HG02610 (cell line): ENCODE measurements at regions not wholly inside any gene's neighbourhood (a gene's known extent, or its start where the extent isn't known, plus 50 kb on each side); places are given as distances from the start of the nearest gene placed in this dataset.

Experiments
- ATAC-seq: cut with Tn5 transposase; IDR thresholded peaks from one replicate; pipeline ENCODE4 v1.9.1; 2021; ENCODE audit warnings: mild to moderate bottlenecking, moderate library complexity; ENCODE audit not compliant: unreplicated experiment

- no peak for ATAC-seq
Measured at GRCh38 chr20:61159957-61160686, 91.9 kb upstream of the CDH4 start.

- no peak for ATAC-seq
Measured at GRCh38 chr20:61161726-61162390, 90.2 kb upstream of the CDH4 start.

- no peak for ATAC-seq
Measured at GRCh38 chr20:61162451-61162850, 89.6 kb upstream of the CDH4 start.

GRCh38 chr20:61163031-61163430 lies 89.0 kb upstream of the CDH4 start:
- no peak for ATAC-seq

GRCh38 chr20:61166324-61166723 lies 85.7 kb upstream of the CDH4 start:
- ATAC-seq, result no peak

GRCh38 chr20:61168605-61169004 lies 83.5 kb upstream of the CDH4 start:
- ATAC-seq, result no peak

GRCh38 chr20:61169874-61170273 lies 82.2 kb upstream of the CDH4 start:
- no peak for ATAC-seq

- ATAC-seq, result no peak
Measured at GRCh38 chr20:61170496-61171320, 81.4 kb upstream of the CDH4 start.

GRCh38 chr20:61173267-61173666 lies 78.8 kb upstream of the CDH4 start:
- ATAC-seq, result no peak

GRCh38 chr20:61173961-61174725 lies 77.9 kb upstream of the CDH4 start:
- no peak for ATAC-seq

- ATAC-seq, result no peak
Measured at GRCh38 chr20:61176874-61177273, 75.2 kb upstream of the CDH4 start.

GRCh38 chr20:61178551-61179071 lies 73.5 kb upstream of the CDH4 start:
- no peak for ATAC-seq

- no peak for ATAC-seq
Measured at GRCh38 chr20:61184194-61184593, 67.9 kb upstream of the CDH4 start.

GRCh38 chr20:61185181-61185580 lies 66.9 kb upstream of the CDH4 start:
- ATAC-seq, result no peak

GRCh38 chr20:61185841-61186601 lies 66.0 kb upstream of the CDH4 start:
- ATAC-seq, result no peak

GRCh38 chr20:61186771-61187472 lies 65.1 kb upstream of the CDH4 start:
- no peak for ATAC-seq

- no peak for ATAC-seq
Measured at GRCh38 chr20:61189534-61189933, 62.5 kb upstream of the CDH4 start.

GRCh38 chr20:61191096-61191495 lies 61.0 kb upstream of the CDH4 start:
- ATAC-seq, result no peak

- no peak for ATAC-seq
Measured at GRCh38 chr20:61192337-61192950, 59.6 kb upstream of the CDH4 start.
